HG02623 (cell line): ENCODE measurements at regions not wholly inside any gene's neighbourhood (a gene's known extent, or its start where the extent isn't known, plus 50 kb on each side); places are given as distances from the start of the nearest gene placed in this dataset.
A peak's percentile ranks its signal among the peaks of the same experiment; 100 is the strongest.

ENCODE experiments used
- ATAC-seq: cut with Tn5 transposase; IDR thresholded peaks from one replicate; pipeline ENCODE4 v1.9.1; 2021; ENCODE audit warnings: moderate library complexity; ENCODE audit not compliant: unreplicated experiment

DNA sequence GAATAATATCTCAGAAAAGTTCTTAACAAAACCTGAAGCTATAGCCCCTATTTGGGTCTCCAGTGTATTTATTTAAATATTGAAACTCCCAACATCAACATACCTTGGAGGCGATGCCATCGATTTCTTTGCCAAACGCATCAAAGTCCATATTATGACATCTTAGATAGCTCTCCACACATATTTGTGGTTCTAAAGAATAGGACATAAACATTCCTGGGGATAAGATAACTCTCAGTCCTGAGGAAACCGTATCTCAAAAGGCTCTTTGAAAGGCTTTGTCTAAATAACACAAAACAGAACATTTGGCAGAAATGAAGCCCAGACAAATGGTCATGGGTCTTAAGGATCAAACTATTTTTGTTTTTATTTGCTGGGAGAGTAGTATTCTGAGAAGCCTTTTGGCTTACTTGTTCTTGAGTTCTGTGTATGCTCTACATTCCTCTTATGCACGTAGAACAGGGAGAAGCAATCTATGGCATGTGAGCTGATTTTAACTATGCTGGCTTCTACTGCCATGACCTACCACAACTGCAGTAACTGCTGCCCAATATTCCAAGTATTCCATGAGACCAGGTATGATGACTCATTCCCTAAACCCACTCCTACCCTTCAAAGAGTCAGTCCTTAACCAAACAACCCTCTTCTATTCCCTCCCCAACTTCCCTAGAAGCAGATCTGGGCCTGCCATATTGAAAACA lies 279.0 kb upstream of the ZFHX3 start:
- no peak for ATAC-seq

DNA sequence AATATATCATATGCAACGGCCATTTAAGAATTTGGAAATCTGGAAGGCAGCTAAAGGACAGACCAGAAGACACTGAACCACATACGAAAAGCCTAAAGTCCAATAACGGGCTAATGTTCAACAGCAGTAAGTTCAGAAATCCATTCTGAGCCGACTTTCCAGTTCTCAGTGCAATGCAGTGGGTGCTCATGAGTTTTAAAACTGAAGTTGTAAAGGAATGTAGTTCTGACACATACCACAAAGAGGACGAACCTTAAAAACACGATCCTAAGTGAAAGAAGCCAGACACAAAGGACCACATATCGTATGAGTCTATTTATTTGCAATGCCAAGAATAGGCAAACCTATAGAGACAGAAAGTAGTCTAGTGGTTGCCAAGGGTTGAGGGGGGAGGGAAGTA lies 278.3 kb upstream of the ZFHX3 start:
- no peak for ATAC-seq

DNA sequence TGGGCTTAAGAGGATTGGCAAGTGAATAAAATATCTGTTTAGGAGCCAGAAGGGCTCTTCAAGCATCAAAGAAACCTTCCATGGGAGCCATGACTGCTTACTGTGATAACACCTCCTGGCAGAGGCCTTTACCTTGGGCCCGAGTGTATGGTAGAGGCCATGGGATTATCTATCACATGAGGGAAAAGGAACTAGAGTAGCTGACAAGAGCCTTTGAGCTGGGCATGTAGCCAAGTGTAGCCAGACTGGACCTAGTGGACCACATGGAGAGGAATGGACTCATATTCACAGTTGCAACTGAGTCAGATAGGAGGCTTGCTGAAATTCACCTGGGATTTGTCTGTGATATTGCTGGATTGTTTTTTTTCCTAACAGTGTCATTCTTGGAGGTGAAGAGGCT lies 276.0 kb upstream of the ZFHX3 start:
- no peak for ATAC-seq

DNA sequence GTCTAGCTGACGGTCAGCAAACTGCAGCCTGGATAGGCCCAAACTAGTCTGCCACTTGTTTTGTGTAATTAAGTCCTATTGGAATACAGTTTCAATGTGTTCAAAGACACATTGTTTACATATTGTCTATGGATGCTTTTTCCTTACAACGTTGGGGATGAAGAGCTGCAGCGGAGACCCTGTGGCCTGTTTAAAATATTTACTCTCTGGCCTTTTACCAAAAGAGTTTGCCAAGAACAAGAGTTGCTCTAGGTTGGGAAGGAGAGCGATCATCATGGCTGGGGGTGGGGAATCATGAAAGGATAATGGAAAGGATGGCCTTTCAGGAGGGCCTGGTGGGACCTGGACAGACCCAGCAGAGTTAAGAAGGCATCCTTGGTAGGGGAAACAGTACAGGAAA lies 274.9 kb upstream of the ZFHX3 start:
- no peak for ATAC-seq

DNA sequence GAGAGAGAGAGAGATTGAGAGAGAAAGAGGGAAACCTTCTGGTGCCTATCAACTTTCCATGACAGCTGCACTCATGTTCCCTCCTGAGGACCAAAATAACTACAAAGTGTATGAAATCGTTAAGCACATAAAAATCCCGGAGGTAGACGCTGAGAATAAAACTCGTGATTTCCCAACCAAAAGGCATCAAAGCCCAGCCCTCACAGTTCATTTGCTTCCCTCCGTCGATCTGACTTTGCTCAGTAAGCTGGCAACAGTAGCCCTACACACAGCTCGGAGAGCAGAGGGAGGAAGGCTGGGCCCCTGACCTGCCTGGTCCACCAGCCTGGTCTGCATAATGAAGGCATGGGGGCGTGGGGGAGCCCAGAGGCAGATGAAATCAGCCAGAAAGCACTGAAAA lies 273.9 kb upstream of the ZFHX3 start:
- ATAC-seq, result no peak

DNA sequence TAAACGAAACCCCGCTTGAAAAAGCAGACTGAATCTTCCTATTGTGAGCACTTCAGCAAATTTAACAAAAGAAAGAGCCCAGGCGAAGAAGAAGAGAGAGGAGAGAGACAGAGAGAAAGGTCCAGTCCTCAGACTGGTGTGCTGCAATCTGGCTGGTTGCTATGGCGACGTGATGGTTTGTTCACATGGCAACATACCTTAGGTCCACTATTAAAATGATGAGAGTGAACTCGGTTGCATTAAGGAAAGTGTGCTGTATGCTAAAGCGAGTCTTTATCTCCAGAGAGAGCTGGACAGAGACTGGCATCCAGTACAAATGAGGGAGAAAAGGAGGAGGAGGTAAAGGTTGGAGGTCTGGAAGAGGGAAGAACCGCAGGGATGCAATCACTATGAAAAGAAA lies 271.8 kb upstream of the ZFHX3 start:
- no peak for ATAC-seq

DNA sequence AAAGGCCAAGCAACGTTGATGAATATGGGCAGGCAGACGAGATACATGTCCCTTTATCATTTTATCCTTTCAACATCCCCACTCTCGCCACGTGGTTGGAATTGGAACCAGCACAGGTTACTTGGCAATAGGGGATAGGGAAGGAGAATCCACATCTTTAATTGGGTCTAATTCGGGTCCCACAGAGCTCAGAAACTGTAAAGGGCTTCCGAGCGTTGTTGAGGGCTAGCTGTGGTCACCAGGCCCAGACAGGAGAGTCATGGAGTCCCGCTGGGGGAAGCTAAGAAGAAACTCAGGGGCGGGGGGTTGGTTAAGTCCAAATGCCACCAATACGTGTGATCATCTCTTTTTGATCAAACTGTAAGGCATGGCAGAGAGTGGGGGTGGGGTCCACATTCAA lies 271.3 kb upstream of the ZFHX3 start:
- no peak for ATAC-seq

DNA sequence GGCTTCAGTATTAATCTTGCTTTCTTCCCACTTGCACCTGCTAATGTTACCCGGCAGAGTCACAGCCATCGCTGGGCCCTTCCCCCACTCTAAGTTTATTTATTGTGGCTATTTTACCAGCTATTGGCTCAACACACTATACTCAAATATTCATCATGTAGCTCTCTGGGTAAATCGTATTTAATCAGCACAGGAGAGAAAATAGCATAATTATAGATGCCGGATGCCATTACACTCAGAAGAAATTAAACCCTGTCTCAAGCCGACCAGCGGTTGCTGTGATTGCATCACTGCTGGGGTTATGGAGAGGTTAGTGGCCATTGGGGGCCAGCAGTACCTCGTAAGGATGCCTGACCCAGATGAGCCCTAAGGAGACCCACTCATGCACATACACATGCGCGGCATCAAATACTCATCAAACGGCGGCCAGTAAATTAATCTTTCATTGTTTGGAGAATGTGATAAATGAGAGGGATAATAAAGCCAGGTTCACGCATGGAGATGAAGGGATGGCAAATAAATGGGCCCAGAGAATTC lies 269.5 kb upstream of the ZFHX3 start:
- no peak for ATAC-seq

DNA sequence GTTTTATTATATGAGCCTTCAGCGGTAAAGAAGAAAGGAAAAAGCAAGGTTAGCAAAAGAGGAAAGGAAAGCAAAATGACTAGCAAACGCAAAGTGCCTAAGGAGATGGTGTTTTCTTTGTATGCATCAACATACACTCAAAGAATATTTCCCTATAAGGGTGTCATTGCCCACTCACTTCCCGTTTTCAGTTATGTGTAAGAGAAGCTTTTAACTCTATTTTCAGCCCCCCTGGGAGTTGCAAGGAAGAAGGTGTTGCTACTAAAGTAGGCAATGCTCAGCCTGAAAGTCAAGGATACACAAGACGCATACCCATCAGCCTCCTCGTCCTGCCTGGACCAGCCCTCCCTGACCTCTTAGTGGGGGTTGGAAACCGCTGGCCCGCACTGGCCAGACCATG lies 267.7 kb upstream of the ZFHX3 start:
- ATAC-seq, result peak; percentile 75

DNA sequence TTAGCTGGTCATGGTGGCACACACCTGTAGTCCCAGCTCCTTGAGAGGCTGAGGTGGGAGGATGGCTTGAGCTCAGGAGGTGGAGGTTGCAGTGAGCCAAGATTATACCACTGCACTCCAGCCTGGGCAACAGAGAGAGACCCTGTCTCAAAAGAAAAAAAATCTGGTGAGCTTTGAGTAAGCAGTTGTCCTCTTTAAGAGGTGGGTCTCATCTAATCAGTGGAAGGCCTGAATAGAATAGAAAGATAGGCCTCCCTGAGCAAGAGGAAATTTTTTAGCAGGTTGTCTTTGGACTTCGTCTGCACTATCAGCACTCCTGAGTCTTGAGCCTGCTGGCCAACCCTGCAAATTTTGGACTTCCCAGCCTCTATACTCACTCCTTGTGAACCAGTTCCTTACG lies 266.0 kb upstream of the ZFHX3 start:
- no peak for ATAC-seq

DNA sequence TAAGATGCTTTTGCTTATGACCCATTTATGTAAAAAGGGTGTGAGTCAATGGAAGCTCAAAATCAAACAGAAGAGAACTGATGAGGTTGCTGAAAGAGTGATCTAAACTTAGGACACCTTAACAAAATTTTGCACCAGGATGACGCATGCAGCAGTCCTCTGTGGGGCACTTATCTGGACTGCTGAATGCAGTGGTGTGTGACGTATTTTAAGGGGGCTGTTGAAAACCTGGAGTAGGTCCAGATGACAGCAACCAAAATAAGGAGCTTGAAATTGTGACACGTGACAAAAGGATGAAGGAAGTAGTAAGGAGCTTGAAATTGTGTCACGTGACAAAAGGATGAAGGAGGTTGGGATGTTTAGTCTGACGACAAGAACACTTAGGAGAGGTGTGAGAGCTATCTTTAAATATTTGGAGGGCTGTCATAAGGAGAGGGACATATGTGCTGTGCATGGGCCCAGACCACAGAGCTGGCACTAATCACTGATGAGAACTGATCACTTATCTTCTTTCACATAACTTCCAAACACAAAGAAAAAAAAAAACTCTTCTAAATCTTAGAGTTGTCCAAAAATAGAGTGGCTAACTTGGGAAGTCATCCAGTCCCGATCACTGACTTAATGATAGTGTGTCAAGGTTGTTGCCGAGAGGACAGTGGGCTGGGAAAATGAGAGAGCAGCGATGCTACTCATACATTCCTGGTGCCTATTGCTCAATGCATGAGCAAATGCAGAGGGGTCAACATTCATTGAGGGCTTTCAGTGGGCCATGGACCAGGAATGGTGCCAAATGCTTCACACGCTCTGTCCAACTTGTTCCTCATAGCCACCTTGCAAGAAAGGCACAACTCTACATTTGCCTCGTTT lies 264.2 kb upstream of the ZFHX3 start:
- ATAC-seq, result no peak

DNA sequence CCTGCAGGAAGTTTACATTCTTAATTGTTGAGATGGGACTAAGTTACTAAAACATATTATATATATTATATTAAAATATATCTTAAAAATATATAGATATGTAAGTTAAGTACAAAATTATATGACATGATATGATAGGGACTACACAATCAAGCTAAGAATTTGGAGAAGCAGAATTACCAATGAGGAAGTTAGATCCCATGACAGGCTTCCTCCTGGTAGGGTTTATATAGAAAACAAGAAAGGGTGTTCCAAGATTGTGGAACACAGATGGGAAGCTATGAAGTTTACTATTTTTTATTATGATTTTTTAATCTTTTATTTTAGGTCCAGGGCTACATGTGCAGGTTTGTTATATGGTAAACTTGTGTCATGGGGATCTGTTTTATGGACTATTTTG lies 260.8 kb upstream of the ZFHX3 start:
- no peak for ATAC-seq

DNA sequence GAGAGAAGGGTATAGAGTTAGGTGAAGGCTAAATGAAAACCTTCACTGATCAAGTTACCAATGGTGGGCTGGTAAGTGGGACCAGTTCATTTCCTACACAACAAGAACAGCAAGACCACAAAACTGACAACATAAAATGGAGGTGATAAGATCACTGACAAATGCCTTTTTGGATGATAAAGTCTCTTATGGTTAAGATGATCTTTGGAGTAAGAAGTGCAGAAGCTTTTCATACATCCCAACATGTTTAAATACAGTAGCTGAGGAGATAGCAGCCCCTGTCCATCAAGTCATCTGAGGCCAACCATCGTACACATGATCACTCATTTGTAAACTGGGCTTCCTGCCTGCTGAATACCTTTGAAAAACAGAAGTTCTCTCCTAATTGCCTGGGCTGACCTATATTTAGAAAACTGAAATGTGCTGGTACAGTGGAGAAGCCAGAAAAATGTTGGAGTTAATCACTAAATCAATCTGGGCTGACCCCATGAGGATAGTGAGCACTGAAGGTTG lies 259.0 kb upstream of the ZFHX3 start:
- ATAC-seq, result no peak

DNA sequence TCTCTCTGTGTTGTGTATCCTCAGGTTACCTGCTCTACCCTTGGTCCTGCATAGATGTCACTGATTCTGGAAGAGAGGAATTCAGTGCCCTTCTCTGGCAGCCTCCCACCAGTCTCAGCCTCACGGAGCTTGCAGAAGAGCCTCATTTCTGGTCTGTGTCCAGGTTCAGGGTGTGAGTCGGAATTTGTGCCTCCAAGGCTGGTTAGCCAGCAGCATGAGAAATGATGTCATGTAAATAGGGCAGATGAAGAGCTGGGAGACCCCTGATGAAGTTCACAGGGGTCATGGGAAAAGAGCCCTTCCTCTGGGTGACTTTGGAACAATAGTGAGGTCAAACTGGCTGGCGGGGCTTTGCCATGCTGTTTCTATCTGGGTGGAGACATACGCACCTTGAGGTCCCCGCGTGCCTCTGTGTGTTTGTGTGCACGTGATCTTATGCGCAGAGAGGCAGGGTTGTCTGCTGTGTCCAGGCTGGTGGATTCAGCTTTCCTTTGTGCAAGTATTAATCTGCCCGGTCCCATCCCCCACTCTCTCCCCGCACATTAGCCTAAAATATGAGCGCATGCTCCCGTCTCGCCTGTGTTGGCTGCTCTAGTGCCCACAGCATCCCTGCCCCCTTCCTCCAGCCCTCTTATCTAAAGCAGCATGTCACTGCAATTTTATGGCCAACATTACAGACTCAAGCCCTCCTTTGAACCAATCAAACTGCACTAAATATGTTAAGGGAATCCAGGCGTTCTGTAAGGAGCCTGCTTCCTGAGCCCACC lies 256.3 kb upstream of the ZFHX3 start:
- ATAC-seq, result no peak

DNA sequence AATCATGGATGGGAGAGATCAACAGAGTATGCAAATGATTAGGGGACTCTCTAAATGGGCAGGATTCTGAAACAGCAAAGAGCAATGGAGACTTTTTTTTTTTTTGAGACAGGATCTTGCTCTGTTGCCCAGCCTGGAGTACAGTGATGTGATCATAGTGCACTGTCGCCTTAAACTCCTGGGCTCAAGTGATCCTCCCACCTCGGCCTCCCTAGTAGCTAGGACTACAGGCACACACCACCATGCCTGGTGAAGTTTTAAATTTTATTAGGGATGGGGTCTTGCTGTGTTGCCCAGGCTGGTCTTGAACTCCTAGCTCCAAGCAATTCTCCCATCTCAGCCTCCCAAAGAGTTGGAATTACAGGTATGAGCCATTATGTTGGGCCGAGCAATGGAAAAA lies 255.0 kb upstream of the ZFHX3 start:
- no peak for ATAC-seq

DNA sequence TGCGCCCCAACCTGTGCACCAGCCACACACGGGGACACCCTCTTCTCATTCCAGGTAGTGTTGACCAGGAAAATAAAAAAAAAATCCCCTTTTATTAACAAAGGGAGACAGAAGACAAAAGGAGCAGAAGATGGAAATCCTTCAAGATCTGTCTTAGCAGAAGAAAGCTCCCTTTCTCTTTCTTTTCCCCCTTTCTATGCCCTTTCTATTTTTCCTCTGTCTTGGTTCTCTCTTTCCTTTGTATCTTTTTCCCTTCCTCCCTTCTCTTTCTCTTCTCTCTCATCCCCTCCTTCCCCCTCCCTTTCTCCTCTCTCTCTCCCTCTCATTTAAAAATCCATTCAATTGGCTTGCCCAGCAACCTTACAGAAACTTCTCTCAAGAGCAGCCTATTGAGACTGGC lies 254.1 kb upstream of the ZFHX3 start:
- ATAC-seq, result no peak

DNA sequence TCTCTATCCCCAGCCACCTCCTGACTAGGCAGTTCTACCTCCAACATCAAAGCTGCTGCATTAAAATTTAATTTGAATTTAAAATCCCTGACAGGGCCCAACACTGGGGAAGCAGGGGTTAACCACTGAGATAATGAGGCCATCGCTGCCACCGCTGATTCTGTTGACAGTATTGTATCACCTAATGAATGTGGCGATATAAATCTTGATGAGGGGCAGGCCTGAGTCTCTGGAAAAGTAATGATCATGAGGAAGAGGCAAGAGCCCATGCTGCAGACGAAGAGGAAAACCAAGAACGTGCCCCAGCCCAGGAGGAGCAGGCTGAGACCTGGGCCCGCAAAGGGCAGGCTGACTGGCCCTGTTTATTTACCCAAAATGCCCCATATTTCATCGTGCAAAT lies 251.4 kb upstream of the ZFHX3 start:
- no peak for ATAC-seq

DNA sequence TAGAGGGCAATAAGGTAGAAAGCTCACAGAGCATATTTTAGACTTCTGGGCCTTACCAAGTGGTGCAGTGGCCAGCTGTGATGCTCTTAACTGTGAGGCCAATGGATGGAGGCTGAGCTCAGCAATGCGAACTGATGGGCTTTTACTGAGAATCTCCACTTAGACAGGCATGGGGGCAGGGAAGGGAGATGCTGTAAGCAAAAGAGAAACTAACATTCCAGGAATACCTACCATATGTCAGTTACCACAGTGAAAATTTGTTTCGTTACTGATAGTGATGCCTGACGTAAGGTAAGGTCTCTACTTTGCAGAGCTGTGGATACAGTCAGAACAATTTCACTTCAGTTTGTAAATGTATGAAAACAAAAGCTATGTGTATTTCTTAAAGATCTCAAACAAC lies 250.6 kb upstream of the ZFHX3 start:
- ATAC-seq, result no peak

DNA sequence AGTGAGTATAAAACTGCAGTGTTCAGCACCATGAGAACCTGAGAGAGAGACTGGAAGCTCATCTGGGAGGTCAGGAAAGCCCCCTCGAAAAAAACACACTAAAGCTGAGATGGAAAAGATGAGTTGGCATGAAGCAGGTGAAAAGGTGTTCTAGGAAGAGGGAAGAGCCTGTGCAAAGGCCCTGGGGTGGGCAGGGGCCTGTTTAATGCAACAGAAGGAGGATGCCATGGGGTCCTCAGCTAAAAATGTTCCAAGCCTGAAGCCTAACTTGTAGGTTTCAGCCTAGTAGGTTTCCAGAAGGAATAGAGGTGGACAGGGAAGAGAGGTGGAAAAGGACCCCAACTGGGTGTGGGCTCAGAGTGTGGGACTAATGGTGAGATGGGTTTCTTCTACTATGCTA lies 242.3 kb upstream of the ZFHX3 start:
- no peak for ATAC-seq

DNA sequence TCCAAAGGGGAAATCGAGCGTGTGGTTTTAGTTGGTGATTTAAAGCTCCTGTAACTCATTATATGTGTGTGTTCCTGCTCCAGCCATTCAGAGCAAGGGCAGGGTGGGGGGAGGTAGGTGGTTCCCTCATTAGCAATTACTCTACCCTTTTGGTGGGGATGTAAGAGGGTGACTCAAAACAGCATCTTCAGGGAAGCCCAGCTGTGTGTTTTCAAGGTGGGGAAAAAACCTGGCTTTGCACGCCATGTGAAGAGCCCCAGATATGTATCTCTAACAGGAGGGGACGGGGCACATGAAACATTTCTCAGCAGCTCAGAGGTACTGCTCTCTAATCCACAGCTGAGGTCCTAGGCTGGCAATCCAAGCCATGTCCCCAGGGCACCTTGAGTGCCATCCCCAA lies 241.3 kb upstream of the ZFHX3 start:
- peak; percentile 91 for ATAC-seq

DNA sequence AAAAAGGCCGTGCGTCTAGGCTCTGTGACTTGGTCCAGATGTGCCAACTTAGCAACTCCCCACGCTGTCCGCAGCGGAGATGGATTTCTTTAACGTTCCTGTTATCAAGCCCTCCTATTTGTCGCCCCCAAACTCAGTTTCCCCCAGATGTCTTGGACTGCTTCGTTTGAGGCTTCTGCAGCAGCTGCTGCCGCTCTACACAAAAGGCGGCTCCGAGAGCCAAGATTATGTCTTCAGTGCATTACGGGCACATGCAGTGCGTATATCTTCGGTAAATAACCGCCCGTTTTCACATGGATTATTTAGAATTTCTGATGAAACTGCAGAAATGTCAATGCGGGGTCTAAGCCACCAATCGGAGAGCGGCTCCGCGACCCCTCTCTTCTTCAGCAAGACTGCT lies 240.6 kb upstream of the ZFHX3 start:
- no peak for ATAC-seq
